ENCODE measurements at regions not wholly inside any gene's neighbourhood (a gene's known extent, or its start where the extent isn't known, plus 50 kb on each side); places are given as distances from the start of the nearest gene placed in this dataset.

DNA sequence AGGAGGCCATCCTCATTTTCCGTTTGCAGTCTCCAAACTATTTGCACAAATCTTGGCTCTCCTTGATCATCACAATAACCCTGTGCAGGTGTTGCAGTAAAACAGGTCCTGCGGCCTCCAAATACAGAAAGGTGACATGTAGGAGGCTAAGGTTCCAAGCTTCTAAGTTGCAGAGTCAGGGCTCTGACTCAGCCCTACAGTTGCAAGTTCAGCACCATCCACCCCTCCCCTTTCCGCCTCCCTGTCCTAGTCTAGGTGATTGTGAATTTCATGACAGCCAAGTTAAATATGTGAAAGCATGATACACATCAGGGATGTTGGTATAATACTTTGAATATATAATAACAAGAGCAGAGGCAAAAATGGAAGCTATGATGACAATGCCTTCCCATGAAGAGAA is 317.3 kb upstream of the CDH4 start:
- TF ChIP-seq, protein P1, sequence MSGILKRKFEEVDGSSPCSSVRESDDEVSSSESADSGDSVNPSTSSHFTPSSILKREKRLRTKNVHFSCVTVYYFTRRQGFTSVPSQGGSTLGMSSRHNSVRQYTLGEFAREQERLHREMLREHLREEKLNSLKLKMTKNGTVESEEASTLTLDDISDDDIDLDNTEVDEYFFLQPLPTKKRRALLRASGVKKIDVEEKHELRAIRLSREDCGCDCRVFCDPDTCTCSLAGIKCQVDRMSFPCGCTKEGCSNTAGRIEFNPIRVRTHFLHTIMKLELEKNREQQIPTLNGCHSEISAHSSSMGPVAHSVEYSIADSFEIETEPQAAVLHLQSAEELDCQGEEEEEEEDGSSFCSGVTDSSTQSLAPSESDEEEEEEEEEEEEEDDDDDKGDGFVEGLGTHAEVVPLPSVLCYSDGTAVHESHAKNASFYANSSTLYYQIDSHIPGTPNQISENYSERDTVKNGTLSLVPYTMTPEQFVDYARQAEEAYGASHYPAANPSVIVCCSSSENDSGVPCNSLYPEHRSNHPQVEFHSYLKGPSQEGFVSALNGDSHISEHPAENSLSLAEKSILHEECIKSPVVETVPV (CRISPR knock-in tag; IDR thresholded peaks at IDR 0.05): no peak
- TF ChIP-seq, protein P2, sequence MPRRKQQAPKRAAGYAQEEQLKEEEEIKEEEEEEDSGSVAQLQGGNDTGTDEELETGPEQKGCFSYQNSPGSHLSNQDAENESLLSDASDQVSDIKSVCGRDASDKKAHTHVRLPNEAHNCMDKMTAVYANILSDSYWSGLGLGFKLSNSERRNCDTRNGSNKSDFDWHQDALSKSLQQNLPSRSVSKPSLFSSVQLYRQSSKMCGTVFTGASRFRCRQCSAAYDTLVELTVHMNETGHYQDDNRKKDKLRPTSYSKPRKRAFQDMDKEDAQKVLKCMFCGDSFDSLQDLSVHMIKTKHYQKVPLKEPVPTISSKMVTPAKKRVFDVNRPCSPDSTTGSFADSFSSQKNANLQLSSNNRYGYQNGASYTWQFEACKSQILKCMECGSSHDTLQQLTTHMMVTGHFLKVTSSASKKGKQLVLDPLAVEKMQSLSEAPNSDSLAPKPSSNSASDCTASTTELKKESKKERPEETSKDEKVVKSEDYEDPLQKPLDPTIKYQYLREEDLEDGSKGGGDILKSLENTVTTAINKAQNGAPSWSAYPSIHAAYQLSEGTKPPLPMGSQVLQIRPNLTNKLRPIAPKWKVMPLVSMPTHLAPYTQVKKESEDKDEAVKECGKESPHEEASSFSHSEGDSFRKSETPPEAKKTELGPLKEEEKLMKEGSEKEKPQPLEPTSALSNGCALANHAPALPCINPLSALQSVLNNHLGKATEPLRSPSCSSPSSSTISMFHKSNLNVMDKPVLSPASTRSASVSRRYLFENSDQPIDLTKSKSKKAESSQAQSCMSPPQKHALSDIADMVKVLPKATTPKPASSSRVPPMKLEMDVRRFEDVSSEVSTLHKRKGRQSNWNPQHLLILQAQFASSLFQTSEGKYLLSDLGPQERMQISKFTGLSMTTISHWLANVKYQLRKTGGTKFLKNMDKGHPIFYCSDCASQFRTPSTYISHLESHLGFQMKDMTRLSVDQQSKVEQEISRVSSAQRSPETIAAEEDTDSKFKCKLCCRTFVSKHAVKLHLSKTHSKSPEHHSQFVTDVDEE (CRISPR knock-in tag; IDR thresholded peaks at IDR 0.05): no peak
- no peak for TF ChIP-seq OSR1 (CRISPR knock-in tag; IDR thresholded peaks at IDR 0.05)
- TF ChIP-seq ARNTL (CRISPR knock-in tag; IDR thresholded peaks at IDR 0.05; ENCODE audit: borderline replicate concordance, low read depth): no peak
- TF ChIP-seq ZFP30 (CRISPR knock-in tag; IDR thresholded peaks at IDR 0.05): no peak
- no peak for TF ChIP-seq RARB (CRISPR knock-in tag; IDR thresholded peaks at IDR 0.05)
- no peak for TF ChIP-seq PPARA (CRISPR knock-in tag; IDR thresholded peaks at IDR 0.05; ENCODE audit: borderline replicate concordance)
- no peak for TF ChIP-seq SNAI2 (CRISPR knock-in tag; IDR thresholded peaks at IDR 0.05)
- no peak for TF ChIP-seq ZFP3 (CRISPR knock-in tag; IDR thresholded peaks at IDR 0.05)
- TF ChIP-seq, protein P3, sequence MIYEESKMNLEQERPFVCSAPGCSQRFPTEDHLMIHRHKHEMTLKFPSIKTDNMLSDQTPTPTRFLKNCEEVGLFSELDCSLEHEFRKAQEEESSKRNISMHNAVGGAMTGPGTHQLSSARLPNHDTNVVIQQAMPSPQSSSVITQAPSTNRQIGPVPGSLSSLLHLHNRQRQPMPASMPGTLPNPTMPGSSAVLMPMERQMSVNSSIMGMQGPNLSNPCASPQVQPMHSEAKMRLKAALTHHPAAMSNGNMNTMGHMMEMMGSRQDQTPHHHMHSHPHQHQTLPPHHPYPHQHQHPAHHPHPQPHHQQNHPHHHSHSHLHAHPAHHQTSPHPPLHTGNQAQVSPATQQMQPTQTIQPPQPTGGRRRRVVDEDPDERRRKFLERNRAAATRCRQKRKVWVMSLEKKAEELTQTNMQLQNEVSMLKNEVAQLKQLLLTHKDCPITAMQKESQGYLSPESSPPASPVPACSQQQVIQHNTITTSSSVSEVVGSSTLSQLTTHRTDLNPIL (CRISPR knock-in tag; IDR thresholded peaks at IDR 0.05; ENCODE audit: low read depth): no peak
- no peak for TF ChIP-seq ZC3H10 (CRISPR knock-in tag; IDR thresholded peaks at IDR 0.05)
- TF ChIP-seq ZNF8 (CRISPR knock-in tag; IDR thresholded peaks at IDR 0.05): no peak
